ENCODE measurements at regions not wholly inside any gene's neighbourhood (a gene's known extent, or its start where the extent isn't known, plus 50 kb on each side); places are given as distances from the start of the nearest gene placed in this dataset.
"Not testable (repeated sequence)": the region's sequence is repeated elsewhere in the genome, so short reads cannot be mapped to it uniquely, and the experiment has no call there.

- Histone ChIP-seq H3K9ac (ENCODE audit: low read length in 3 of 3) (no peak overlapping the region), H3K9me3 (ENCODE audit: control insufficient read depth in 2 of 3, insufficient read depth in 1 of 3, low read length in 3 of 3) (no peaks in the 10 kb centered on the region), H3K4me3 (ENCODE audit: low read length in 3 of 3) (no peak overlapping the region), H3K27me3 (ENCODE audit: control insufficient read depth, insufficient read depth, low read length) (no peaks in the 10 kb centered on the region), H3K27ac (ENCODE audit: low read depth in 2 of 2, low read length in 2 of 2) (no peak overlapping the region), H3K4me1 (ENCODE audit: control insufficient read depth in 2 of 3, insufficient read depth in 2 of 3, low read depth in 1 of 3, low read length in 3 of 3) (peaks cover 0 to 4% (median 3%) of the 10 kb centered on the region in 3 donors), H3K36me3 (ENCODE audit: control insufficient read depth in 2 of 3, insufficient read depth in 3 of 3, low read length in 3 of 3) (no peaks in the 10 kb centered on the region)
- no peak for TF ChIP-seq CTCF (IDR thresholded peaks at IDR 0.05; ENCODE audit: borderline replicate concordance, extremely low read depth, insufficient read depth)
- DNase-seq (no peak), FAIRE-seq (no peak)
- intact Hi-C loops (cut with DNase I), result no loop called here
Observed at GRCh38 chr6:56724455-56724854, 81.8 kb upstream of the DST start.

- no peak for DNase-seq
- H3K27me3 ChIP-seq (ENCODE audit: control insufficient read depth, insufficient read depth, low read length), result no peaks in the 10 kb centered on the region
- no peak overlapping the region for H3K9ac ChIP-seq (ENCODE audit: low read length in 3 of 3)
- H3K4me3 ChIP-seq (ENCODE audit: low read length in 3 of 3), result no peak overlapping the region
- H3K9me3 ChIP-seq (ENCODE audit: control insufficient read depth in 2 of 3, insufficient read depth in 1 of 3, low read length in 3 of 3), result no peaks in the 10 kb centered on the region
- TF ChIP-seq CTCF (IDR thresholded peaks at IDR 0.05; ENCODE audit: borderline replicate concordance, extremely low read depth, insufficient read depth), result no peak
- peaks cover 0 to 4% (median 0%) of the 10 kb centered on the region in 3 donors for H3K4me1 ChIP-seq (ENCODE audit: control insufficient read depth in 2 of 3, insufficient read depth in 2 of 3, low read depth in 1 of 3, low read length in 3 of 3)
- intact Hi-C loops (cut with DNase I), result no loop called here
- FAIRE-seq, result no peak
- H3K36me3 ChIP-seq (ENCODE audit: control insufficient read depth in 2 of 3, insufficient read depth in 3 of 3, low read length in 3 of 3), result no peaks in the 10 kb centered on the region
- no peak overlapping the region for H3K27ac ChIP-seq (ENCODE audit: low read depth in 2 of 2, low read length in 2 of 2)
Observed at GRCh38 chr6:56720882-56721281, 78.2 kb upstream of the DST start.

GRCh38 chr6:56720202-56720601, 77.5 kb upstream of the DST start:
- H3K9me3 ChIP-seq (ENCODE audit: control insufficient read depth in 2 of 3, insufficient read depth in 1 of 3, low read length in 3 of 3); H3K9ac ChIP-seq (ENCODE audit: low read length in 3 of 3); DNase-seq; H3K27me3 ChIP-seq (ENCODE audit: control insufficient read depth, insufficient read depth, low read length); FAIRE-seq; H3K4me1 ChIP-seq (ENCODE audit: control insufficient read depth in 2 of 3, insufficient read depth in 2 of 3, low read depth in 1 of 3, low read length in 3 of 3); H3K36me3 ChIP-seq (ENCODE audit: control insufficient read depth in 2 of 3, insufficient read depth in 3 of 3, low read length in 3 of 3); H3K4me3 ChIP-seq (ENCODE audit: low read length in 3 of 3); intact Hi-C loops (cut with DNase I); H3K27ac ChIP-seq (ENCODE audit: low read depth in 2 of 2, low read length in 2 of 2): not testable (repeated sequence)

GRCh38 chr6:56719315-56720058, 76.8 kb upstream of the DST start:
- intact Hi-C loops (cut with DNase I); H3K36me3 ChIP-seq (ENCODE audit: control insufficient read depth in 2 of 3, insufficient read depth in 3 of 3, low read length in 3 of 3); H3K27ac ChIP-seq (ENCODE audit: low read depth in 2 of 2, low read length in 2 of 2); H3K27me3 ChIP-seq (ENCODE audit: control insufficient read depth, insufficient read depth, low read length); FAIRE-seq; H3K9me3 ChIP-seq (ENCODE audit: control insufficient read depth in 2 of 3, insufficient read depth in 1 of 3, low read length in 3 of 3); H3K4me1 ChIP-seq (ENCODE audit: control insufficient read depth in 2 of 3, insufficient read depth in 2 of 3, low read depth in 1 of 3, low read length in 3 of 3); DNase-seq; H3K4me3 ChIP-seq (ENCODE audit: low read length in 3 of 3); H3K9ac ChIP-seq (ENCODE audit: low read length in 3 of 3): not testable (repeated sequence)

Data from kidney (tissue), 13 donors.